DOHH2 (cell line): ENCODE measurements at regions not wholly inside any gene's neighbourhood (a gene's known extent, or its start where the extent isn't known, plus 50 kb on each side); places are given as distances from the start of the nearest gene placed in this dataset.

Experiments
- EZH2phosphoT487 ChIP-seq: fragments of 200-600 bp; sonication (generic); IDR thresholded peaks from 2 replicates; pipeline ENCODE4 v1.6.1; 2017; ENCODE audit warnings: borderline replicate concordance, mild to moderate bottlenecking, antibody characterized with exemption, low read length, moderate library complexity, mixed read lengths
- TF ChIP-seq, protein P1 (sequence below): fragments of 200-600 bp; sonication (generic); IDR thresholded peaks from one replicate; pipeline ENCODE4 v1.5.1; 2014; ENCODE audit warnings: antibody characterized with exemption, mild to moderate bottlenecking, low read depth, low read length; ENCODE audit not compliant: poor library complexity, severe bottlenecking

GRCh38 chr13:57443494-57443893, 188.1 kb upstream of the PCDH17 start:
- TF ChIP-seq, protein P1, sequence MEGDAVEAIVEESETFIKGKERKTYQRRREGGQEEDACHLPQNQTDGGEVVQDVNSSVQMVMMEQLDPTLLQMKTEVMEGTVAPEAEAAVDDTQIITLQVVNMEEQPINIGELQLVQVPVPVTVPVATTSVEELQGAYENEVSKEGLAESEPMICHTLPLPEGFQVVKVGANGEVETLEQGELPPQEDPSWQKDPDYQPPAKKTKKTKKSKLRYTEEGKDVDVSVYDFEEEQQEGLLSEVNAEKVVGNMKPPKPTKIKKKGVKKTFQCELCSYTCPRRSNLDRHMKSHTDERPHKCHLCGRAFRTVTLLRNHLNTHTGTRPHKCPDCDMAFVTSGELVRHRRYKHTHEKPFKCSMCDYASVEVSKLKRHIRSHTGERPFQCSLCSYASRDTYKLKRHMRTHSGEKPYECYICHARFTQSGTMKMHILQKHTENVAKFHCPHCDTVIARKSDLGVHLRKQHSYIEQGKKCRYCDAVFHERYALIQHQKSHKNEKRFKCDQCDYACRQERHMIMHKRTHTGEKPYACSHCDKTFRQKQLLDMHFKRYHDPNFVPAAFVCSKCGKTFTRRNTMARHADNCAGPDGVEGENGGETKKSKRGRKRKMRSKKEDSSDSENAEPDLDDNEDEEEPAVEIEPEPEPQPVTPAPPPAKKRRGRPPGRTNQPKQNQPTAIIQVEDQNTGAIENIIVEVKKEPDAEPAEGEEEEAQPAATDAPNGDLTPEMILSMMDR, result no peak
- TF ChIP-seq EZH2phosphoT487, result no peak
